Islet of Langerhans (tissue), 1 donor: ENCODE measurements at regions not wholly inside any gene's neighbourhood (a gene's known extent, or its start where the extent isn't known, plus 50 kb on each side); places are given as distances from the start of the nearest gene placed in this dataset.

Experiments used
- FAIRE-seq: peaks from one replicate; lab custom pipeline; 2011; peaks lifted over from hg19 to GRCh38; lab: Jason Lieb, UNC

- no peak for FAIRE-seq
These were observed 167.0 kb upstream of the ZNF507 start for GRCh38 chr19:32178401-32178800.

- no peak for FAIRE-seq
These were observed 166.5 kb upstream of the ZNF507 start for GRCh38 chr19:32178956-32179355.

DNA sequence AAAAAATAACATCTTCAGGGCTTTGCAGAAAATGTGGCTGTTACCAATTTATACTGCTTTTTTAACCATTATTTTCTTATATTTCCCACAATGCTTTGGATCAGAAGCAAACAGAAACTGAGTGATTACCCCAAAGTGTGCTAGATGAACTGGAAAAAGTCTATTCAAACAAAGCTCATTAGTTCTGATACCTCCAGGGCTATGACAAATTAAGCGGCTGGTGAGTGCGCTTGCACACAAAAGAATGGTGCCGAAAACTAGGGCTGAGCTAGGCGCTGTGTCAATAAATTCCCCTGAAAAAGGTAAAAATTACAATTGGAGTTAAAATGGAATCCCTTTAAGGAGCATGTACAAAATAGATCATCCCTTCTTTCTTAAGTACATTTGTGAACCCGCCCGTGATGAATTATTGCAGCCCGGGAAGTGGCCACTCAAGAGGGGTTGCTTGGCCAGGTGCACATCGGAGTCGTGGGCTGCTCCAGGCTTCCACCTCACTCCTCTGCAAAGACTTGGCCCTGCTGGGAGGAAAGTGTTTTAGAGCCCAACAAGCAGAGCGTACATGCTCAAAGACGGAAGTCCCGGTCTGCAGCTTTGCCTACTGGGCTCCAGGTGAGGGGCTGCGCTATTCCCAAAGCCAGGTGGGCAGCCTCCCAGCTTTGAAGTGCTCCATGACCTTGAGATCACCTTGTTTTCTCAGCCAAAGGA, 164.0 kb upstream of the ZNF507 start:
- no peak for FAIRE-seq

- no peak for FAIRE-seq
These were observed 158.7 kb upstream of the ZNF507 start for GRCh38 chr19:32186542-32187330.

DNA sequence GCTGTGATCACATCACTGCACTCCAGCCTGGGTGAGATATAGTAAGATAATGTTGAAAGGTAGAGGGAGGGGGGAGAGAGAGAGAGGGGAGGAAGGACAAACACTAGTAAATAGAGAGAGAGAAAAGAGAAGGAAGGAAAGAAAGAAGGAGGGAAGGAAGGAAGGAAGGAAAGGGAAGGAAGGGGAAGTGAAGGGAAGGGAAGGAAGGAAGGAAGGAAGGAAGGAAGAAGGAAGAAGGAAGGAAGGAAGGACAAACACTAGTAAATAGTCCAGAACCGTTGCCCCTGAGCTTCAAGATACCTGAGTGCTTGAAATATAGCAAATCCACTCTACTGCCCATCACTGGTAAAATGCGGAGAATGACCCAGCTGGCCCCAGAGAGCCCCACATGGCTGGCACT, 156.5 kb upstream of the ZNF507 start:
- no peak for FAIRE-seq

- no peak for FAIRE-seq
These were observed 155.3 kb upstream of the ZNF507 start for GRCh38 chr19:32189956-32190706.

GRCh38 chr19:32191921-32192320, 153.5 kb upstream of the ZNF507 start:
- no peak for FAIRE-seq

- no peak for FAIRE-seq
These were observed 149.5 kb upstream of the ZNF507 start for GRCh38 chr19:32195706-32196610.

DNA sequence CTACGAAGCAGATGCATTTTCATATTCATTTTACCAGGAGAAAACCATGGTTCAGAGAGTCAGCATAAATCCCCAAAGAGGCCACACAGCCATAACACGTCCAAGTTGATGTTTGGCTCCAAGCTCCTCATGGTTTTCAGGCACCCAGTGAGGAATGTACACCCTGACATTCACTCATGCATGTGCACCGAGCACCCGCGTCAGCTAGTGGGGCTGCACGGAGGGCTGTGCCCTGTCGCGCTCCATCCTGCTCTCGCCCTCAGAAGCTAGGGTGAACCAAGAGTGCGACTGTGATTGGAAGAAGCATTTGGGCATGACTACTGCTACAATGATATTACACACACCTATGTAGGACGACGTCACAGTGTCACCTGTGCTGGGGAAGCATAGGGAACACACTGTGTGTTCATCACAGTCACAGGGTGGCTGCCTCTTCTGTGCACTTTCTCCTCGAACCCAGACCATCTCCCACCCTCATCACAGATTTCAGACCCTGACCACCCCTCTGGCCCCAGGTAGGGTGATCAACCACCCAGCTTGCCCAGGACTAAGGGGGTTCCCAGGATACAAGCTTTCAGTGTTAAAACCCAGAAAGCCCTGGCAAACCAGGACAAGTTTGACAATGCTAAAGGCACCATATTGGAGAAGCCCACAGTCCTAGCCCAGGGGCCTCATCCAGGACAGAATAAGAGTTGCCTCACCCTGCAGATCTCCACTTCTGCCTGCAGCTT, 148.6 kb upstream of the ZNF507 start:
- no peak for FAIRE-seq

- FAIRE-seq, result no peak
These were observed 147.2 kb upstream of the ZNF507 start for GRCh38 chr19:32197896-32198882.

GRCh38 chr19:32199501-32200040, 145.8 kb upstream of the ZNF507 start:
- FAIRE-seq, result no peak

GRCh38 chr19:32200312-32201038, 144.9 kb upstream of the ZNF507 start:
- no peak for FAIRE-seq

DNA sequence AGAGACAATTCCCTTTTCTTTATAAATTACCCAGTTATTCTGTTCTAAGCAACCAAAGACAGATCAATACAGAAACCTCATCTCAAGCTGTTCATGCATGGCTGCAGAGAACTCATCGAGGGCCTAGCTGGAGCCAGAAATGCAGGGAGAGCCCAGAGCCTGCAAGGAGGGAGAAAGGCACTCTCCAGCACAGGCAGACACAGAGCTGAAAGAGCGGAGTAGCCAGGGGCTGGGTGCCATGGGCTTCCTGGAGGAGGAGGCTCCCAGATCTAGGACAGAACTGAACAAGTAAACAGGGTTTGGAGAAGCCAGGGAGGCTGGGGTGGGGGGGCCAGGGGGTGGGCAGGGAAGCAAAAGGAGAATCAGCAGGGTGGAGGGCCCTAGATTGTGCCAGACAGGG, 144.2 kb upstream of the ZNF507 start:
- no peak for FAIRE-seq

GRCh38 chr19:32201636-32202051, 143.8 kb upstream of the ZNF507 start:
- FAIRE-seq, result no peak

GRCh38 chr19:32202244-32202643, 143.2 kb upstream of the ZNF507 start:
- no peak for FAIRE-seq

DNA sequence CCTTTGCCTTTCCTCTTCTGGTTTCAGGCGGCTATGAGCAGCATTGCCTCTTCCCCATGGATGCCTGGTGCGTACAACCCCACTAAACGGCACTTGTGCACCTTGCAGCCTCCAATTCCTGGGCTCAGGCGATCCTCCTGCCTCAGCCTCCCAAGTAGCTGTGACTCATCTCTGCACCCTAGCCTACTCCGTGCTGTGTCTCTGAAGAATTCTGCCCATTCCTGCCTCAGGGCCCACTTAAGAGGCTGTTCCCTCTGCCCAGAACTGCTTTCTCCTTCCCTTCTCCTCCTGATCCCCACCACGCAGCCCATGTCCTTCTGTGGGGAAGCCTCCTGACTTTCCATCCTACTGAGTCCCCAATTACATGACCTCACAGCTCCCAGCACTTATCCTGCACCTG, 142.2 kb upstream of the ZNF507 start:
- no peak for FAIRE-seq

DNA sequence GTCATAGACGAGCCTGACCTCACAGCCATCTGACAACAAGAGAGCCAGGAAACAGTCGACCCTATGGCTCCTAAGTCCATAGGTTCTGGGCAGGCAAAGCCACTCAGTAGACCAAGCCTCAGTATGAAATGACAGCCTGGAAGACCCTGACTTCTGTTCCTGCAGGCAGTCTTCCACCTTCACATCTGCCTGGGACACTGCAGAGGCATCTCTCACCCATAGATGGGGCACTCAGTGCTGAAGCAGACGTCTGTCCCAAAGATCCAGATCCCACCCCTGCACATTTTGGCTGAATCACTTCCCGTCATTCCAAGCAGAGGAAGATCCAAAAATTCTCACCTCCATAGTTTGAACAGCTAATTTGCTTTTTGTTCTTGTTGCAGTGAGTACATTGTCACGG, 139.3 kb upstream of the ZNF507 start:
- no peak for FAIRE-seq

DNA sequence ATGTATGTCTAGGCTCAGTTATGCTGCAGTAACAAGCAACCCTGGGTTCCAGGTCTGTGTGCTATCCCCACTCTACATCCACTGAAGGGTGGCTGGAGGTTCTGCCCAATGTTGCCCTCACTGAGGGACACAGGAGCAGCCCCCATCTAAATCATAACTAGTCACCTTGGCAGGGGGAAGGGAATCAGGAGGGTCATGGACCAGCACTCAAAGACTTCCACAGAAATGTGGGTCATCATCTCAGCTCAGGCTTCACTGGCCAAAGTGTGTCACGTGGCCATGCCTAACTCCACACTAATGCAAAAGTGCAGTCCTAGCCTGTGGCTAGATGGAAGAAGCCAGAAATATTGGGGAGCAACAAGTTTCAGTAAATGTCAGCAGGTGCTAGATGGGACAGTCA, 137.3 kb upstream of the ZNF507 start:
- no peak for FAIRE-seq

- no peak for FAIRE-seq
These were observed 126.0 kb upstream of the ZNF507 start for GRCh38 chr19:32219392-32219791.
